ENCODE measurements at regions not wholly inside any gene's neighbourhood (a gene's known extent, or its start where the extent isn't known, plus 50 kb on each side); places are given as distances from the start of the nearest gene placed in this dataset.

DNA sequence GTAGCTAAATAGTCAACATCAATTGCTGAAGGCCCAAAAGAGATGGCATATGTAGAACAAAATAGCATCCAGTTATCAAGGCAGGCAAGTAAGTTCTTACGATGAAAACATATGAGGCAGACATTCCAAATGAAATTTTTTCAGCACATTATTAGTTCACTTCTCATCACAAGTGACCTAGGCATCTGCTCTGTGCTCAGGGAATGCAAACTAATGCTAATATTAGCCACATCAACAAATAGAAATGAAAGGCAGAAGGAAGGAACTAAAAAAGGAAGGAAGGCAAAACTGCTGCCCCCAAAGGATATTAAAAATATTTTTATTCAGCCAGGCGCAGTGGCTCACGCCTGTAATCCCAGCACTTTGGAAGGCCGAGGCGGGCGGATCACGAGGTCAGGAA is 51.2 kb upstream of the ROCK1 start:
- DNase-seq (ENCODE audit: low spot score), result no peak

DNA sequence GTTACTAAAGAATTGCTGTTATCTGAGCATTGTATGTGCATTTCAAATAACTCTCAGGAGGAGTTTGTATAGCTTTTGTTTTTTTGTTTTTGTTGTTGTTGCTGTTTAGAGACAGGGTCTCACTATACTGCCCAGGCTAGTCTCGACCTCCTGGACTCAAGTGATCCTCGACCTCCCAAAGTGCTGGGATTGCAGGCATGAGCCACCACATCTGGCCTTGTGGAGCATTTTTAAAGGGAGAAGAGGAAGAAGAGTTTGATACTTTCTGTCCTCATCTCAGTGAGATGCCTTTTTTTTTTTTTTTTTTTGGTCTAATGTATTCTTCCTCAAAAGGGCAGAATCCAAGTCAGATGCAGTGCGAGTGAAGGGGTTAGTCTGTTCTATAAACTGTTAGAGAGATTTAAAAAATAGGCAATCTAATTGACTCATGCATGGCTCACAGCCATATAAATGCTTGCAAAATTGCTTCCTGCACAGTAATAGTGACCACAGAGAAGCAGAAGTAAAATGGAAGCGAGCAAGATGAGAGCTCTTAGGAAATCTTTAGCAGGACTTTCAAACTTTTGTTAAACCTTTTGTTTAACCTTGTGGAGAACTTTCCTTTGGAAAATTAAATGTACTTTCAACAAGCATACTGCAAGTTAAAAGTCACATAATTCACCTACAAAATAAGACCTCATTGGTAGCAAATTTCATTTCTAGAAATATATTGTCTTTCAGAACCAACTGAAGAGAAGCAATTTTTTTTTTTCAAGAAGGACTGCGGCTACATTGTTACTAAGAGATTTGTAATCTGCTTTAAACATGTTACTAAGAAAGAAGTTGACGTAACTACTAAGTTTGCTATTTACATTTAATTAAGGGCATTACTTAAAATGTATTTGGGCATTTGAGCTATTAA is 52.3 kb upstream of the ROCK1 start:
- DNase-seq (ENCODE audit: low spot score), result no peak

DNA sequence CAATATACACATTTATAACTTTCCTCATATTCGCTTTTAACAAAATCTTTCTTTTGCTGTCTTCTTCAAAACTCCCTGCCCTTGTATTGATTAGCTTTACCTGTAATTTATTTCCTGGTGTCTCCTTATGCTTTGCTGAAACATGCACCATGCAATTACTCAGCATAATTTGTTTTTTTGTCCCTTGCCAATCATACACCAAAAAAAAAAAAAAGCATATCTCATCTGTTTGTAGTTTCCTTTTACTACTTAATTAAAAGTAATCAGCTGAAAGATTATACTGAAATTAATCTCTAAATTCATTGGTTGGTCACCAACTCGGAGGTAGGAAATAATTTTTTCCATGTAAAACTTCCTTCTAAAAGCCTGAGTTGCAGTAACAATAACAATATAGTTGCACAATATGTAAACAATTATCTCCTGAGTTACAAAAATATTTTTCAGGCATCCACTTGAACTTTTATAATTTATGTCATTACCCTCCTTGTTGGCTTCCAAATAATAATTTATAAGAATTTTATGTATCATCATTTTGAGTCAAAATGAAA is 53.0 kb upstream of the ROCK1 start:
- DNase-seq (ENCODE audit: low spot score), result no peak

DNA sequence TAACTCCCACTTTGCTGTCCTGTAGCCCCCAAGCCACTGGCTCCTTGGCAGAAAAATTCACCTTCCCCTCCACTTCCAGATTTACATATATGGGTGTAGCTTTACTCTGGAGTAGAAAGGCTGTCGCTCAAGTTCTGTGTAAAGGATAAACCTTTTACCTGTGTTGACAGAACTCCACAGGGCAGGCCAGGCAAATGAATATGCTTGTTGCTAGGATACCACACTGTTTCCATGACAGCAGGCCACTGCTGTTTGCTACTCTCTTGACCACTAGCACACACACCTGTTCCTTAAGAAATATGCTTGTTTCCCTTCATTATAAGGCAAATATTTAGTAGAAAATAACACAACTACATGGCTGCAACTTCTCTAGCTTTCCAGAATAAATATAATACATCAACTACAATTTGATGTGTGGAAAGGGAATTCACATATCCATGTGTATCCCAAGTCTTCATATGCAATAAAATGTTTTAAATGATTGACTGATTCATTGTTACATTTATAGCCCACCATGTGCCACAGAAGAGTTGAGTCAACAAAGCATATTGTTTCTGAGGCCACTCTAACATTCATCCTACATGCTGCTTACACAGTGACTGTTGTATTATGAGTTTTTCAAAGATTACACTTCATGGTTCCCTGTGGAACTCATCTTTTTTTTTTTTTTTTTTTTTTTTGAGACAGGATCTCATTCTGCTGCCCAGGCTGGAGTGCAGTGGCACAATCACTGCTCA is 56.2 kb upstream of the ROCK1 start:
- no peak for DNase-seq (ENCODE audit: low spot score)

DNA sequence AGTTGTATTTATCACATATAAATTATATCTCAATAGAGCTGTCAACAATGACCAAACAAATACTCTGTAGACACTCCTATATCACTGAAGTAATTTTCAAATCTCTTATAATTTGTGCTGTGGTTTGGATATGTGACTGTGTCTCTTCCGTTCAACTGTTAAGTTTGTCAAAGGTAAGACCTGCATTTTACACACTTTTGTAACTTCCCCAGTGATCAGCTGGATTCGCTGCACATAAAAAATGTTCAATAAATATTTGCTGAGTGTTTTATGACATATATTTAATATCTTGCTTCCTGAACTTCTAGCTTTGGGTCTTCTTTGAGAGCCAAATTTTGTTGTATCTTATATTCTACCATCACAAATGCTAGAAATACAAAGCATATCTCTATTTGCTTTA is 57.3 kb upstream of the ROCK1 start:
- DNase-seq (ENCODE audit: low spot score), result no peak

DNA sequence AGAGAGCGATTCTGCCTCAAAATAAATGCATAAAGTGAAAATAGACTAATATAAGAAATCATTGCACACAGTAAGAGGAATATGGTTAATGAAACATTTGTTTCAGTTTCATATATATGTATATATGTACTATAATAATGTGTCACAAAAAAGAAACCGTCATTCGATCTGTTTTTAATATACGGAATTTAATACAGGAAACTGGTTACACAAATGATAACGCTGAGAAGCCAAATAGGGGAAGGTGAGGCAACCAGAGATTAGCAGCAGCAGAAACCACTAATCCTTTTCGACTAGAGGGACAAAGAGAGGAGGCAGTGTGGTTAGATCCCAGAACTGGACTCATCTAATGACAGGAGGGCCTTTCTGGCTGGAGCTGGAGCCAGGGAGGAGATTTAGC is 64.2 kb upstream of the GREB1L start:
- no peak for DNase-seq (ENCODE audit: low spot score)

DNA sequence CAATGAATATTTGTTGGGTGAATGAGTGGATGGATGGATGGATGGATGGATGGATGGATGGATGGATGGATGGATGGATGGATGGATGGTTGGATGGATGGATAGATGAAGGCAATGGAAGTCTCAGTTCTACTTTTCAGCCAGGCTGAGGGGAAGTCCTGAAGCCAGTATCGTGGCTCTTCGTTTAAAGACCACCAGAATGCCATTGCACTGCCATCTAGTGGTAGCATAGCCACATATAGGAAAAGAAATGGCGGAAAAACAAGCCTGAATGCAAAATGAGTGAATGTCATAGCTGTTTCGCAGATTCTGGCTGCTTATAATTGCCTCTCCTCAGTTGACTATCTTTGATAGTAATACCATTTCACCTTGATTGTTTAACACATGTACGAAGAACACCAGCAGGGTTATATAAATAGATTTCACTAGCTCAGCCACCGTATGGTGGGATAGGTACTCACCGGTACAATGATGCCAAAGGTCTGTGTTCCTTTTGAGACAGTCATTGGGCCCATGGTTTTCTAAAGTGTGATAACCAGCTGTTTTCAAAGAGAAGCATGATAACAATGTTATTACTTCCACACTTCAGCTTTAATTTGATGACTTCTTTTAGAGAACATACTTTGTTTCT is 62.3 kb upstream of the GREB1L start:
- peak; percentile 55 for DNase-seq (ENCODE audit: low spot score)

DNA sequence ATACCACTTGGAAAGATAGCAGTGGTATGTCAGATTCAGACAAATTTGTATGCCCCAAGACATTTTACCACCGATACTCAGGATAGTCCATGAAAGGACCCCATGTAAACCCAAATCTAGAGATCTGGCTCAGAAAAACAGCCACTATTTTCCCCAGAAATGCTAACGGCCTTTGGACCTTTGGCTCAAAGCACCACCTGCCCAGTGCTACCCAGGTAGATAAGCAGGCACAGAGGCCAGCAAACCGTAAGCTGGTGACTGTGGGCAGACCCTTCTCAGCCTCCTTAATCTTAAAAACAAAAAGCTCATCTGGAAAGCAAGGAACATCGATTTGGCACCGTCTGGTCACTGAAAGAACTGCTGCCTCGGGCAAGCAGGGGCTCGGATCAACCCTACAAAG is 61.4 kb upstream of the GREB1L start:
- DNase-seq (ENCODE audit: low spot score), result no peak

DNA sequence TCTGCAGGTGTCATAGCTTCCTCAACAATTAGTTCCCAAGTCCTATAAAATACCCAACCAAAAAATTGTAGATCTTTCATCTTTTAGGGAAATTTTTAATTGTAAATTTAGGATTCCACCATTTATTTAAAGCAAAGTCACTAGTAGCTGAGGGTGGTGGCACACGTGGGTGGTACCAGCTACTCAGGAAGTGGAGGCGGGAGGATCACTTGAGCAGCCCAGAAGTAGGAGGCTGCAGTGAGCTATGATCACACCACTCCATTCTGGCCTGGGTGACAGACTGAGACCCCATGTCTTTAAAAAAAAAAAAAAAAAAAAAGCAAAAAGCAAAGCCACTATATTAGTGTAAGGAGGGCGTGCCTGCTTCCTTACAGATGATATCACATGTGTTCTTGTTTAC is 60.3 kb upstream of the GREB1L start:
- DNase-seq (ENCODE audit: low spot score), result no peak

DNA sequence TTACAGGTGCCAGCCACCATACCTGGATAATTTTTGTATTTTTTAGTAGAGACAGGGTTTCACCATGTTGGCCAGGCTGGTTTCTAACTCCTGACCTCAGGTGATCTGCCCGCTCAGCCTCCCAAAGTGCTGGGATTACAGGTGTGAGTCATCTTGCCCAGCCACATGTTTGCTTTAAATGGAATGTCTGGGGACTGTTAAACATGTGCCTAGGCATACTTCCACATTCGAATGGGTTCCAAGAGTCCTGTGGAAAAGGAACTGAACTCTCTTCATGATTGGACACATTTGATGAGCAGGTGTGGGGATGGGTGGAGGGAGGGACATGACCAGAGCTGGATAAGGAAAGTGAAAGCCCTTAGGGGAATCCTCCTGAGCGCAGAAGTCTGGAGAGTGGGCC is 58.4 kb upstream of the GREB1L start:
- no peak for DNase-seq (ENCODE audit: low spot score)

DNA sequence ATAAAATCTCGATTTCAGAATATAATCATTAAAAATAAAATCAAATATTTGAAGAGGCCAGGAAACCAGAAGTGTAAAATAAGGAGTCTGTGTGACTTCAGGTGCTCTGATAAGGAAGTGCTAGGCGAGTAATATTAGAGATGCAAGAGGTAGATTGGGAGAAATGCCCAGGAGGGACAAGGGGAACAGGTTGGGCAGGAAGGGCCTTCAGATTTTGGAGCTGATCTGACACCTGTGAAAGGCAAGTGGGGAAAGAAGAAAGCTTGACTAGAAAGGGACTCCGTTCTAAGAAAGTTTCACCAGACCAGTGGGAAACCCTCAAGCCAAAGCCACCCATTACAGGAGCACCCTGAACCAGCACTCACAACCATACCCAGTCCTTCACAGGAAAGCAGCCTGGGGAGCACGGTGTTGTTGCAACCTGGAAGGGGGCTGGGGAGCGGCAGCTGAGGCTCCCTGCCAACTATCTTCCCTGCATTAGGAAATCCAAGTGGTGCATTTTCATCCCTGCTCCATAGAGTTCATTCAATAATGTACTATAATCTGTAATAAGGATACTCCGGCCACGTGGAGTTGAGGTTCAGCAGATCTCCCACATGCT is 57.5 kb upstream of the GREB1L start:
- DNase-seq (ENCODE audit: low spot score), result no peak

DNA sequence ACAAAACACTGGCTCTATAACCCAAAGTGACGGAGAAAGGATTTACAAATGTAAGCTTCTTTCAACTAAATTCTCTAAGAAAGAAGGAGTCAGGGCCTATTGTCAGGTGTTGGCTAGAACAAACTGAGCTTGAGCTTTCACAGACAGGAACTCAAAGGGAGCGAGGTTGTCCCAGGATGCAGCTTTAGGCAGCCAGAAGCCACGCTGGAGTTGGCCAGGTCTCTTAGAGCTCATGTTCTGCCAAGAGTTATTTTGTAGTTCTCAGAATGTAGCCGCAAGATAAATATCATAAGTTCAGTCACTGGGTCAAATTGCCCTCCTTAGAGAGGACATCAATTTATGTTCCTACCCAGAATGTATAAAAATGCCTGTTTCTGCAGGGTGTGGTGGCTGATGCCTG is 54.1 kb upstream of the GREB1L start:
- DNase-seq (ENCODE audit: low spot score), result no peak

DNA sequence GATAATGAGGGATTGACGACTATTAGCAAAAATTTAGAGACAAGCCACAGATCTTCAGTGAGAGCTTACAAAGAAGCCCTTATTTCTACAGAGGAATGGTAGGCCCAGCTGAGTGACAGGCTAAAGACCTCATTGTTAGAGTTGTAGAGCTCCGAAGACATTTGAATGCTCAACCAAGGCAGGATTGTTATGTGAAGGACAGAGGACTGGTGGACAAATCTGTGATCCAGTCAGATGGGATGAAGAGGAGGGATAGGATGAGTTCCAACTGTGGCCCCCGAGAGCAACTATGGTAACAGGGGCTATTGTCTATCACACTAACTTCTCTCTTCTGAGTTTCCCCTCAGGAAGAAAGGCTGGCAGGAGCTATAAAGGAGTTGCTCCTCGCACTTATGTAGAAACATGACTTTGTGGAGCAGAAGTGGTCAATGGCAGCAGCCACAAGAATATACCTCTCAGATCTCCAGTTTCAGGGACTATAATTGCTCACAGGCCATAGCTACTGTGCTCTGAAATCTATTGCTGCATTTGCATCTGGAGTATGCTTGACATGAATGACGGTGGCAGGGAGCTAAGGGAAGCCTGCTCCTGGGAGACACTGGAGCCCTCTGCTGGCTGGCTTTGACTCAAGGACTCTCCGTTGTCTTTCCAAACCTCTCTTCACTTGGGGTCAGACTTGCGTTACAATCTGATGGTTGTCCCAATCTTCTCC is 50.3 kb upstream of the GREB1L start:
- DNase-seq (ENCODE audit: low spot score), result no peak
